H1 (cell line): ENCODE measurements at regions not wholly inside any gene's neighbourhood (a gene's known extent, or its start where the extent isn't known, plus 50 kb on each side); places are given as distances from the start of the nearest gene placed in this dataset.

Experiments
- CTCF ChIA-PET: fragments of 300-600 bp; sonication (Branson Sonifier 250); formaldehyde crosslinking; loops from one replicate; lab custom pipeline; 2021; ENCODE audit not compliant: partially characterized antibody; lab: Charles Lee
- POLR2A ChIA-PET: fragments of 300-600 bp; sonication (Branson Sonifier 250); formaldehyde crosslinking; loops from one replicate; lab custom pipeline; 2021; ENCODE audit warnings: inconsistent platforms; ENCODE audit not compliant: partially characterized antibody; lab: Charles Lee
- DNase-seq, 2 experiments: peaks; one replicate each; pipeline versions ENCODE4 v3.0.0 to v3.0.0-alpha.2; 2010 to 2022; ENCODE audit warnings: low spot score in 2 of 2, low read depth in 1 of 2, mixed read lengths in 1 of 2
- FAIRE-seq: peaks from 2 replicates; lab custom pipeline; 2011; peaks lifted over from hg19 to GRCh38; lab: Jason Lieb, UNC
- H2AFZ ChIP-seq: 2 replicates; pipeline ENCODE4 v1.8.1; 2012; ENCODE audit warnings: low read length, inconsistent platforms
- H2AK5ac ChIP-seq: 2 replicates; pipeline ENCODE4 v1.6.1; 2013; ENCODE audit warnings: low read depth, low read length
- H2BK120ac ChIP-seq: replicated peaks from 2 replicates; pipeline ENCODE3; 2013; ENCODE audit warnings: low read depth, low read length, inconsistent platforms
- H2BK12ac ChIP-seq: 2 replicates; pipeline ENCODE4 v1.6.1; 2013; ENCODE audit warnings: low read depth, low read length
- H2BK15ac ChIP-seq: 2 replicates; pipeline ENCODE4 v1.6.1; 2013; ENCODE audit warnings: low read length
- H2BK20ac ChIP-seq: 2 replicates; pipeline ENCODE4 v1.6.1; 2013; ENCODE audit warnings: low read length
- H2BK5ac ChIP-seq: 2 replicates; pipeline ENCODE4 v1.6.1; 2013; ENCODE audit warnings: low read depth, low read length
- H3K14ac ChIP-seq: 2 replicates; pipeline ENCODE4 v1.6.1; 2013; ENCODE audit warnings: inconsistent platforms; ENCODE audit not compliant: insufficient read length
- H3K18ac ChIP-seq: 2 replicates; pipeline ENCODE4 v1.6.1; 2013; ENCODE audit warnings: low read length; ENCODE audit errors: extremely low read depth
- H3K23ac ChIP-seq: 2 replicates; pipeline ENCODE4 v1.6.1; 2013; ENCODE audit warnings: inconsistent platforms; ENCODE audit not compliant: insufficient read length
- H3K23me2 ChIP-seq: 2 replicates; pipeline ENCODE4 v1.6.1; 2013; ENCODE audit warnings: low read depth, low read length
- H3K27ac ChIP-seq: 2 replicates; pipeline ENCODE4 v1.6.1; 2011; ENCODE audit warnings: low read depth, low read length, inconsistent platforms
- H3K27me3 ChIP-seq, 4 experiments: replicated peaks in 1 of 4; 1 replicate in 1 of 4; 2 replicates in 3 of 4; pipeline versions ENCODE4 v1.6.1 to v1.8.1; 2011 to 2013; ENCODE audit warnings: low read length in 3 of 4, mild to moderate bottlenecking in 3 of 4, inconsistent platforms in 2 of 4, mixed read lengths in 2 of 4, moderate library complexity in 1 of 4; ENCODE audit not compliant: control insufficient read depth in 3 of 4, insufficient read depth in 3 of 4; ENCODE audit errors: extremely low read depth in 1 of 4
- H3K36me3 ChIP-seq, 4 experiments: 2 replicates each; pipeline versions ENCODE4 v1.6.1 to v1.8.1; 2011 to 2013; ENCODE audit warnings: mild to moderate bottlenecking in 4 of 4, low read length in 3 of 4, moderate library complexity in 2 of 4, control low read depth in 1 of 4, inconsistent platforms in 1 of 4; ENCODE audit not compliant: insufficient read depth in 4 of 4, control insufficient read depth in 2 of 4
- H3K4ac ChIP-seq: replicated peaks from 2 replicates; pipeline ENCODE3; 2013; ENCODE audit warnings: low read length, low read depth, mixed read lengths, inconsistent platforms; ENCODE audit not compliant: insufficient read length
- H3K4me1 ChIP-seq, 4 experiments: replicated peaks in 1 of 4; 1 replicate in 1 of 4; 2 replicates in 3 of 4; pipeline versions ENCODE4 v1.6.1 to v1.8.1; 2011 to 2013; ENCODE audit warnings: low read length in 3 of 4, inconsistent platforms in 2 of 4, mixed read lengths in 1 of 4; ENCODE audit not compliant: insufficient read depth in 4 of 4, control insufficient read depth in 3 of 4
- H3K4me2 ChIP-seq, 2 experiments: 2 replicates each; pipeline versions ENCODE4 v1.6.1 to v1.8.1; 2011 to 2013; ENCODE audit warnings: low read depth in 2 of 2, low read length in 2 of 2, control low read depth in 1 of 2, inconsistent platforms in 1 of 2, mild to moderate bottlenecking in 1 of 2; ENCODE audit not compliant: insufficient read depth in 1 of 2
- H3K4me3 ChIP-seq, 4 experiments: fragments of 200-600, 300-600 bp in 1 of 4; sonication (generic), shearing (Covaris generic), sonication (Bioruptor Twin) in 1 of 4; 2 replicates each; pipeline versions ENCODE4 v1.5.1 to v1.8.1; 2011 to 2016; ENCODE audit warnings: low read length in 4 of 4, low read depth in 3 of 4, control low read depth in 2 of 4, inconsistent platforms in 2 of 4, mild to moderate bottlenecking in 2 of 4, mixed read lengths in 1 of 4, moderate library complexity in 1 of 4; ENCODE audit not compliant: insufficient read depth in 2 of 4; ENCODE audit errors: extremely low read depth in 1 of 4
- H3K56ac ChIP-seq: replicated peaks from 2 replicates; pipeline ENCODE3; 2013; ENCODE audit warnings: low read depth, mild to moderate bottlenecking, mixed read lengths, low read length, inconsistent platforms; ENCODE audit not compliant: insufficient read length
- H3K79me1 ChIP-seq: 2 replicates; pipeline ENCODE4 v1.6.1; 2013; ENCODE audit warnings: low read depth, low read length, control low read depth
- H3K79me2 ChIP-seq, 2 experiments: 2 replicates each; pipeline versions ENCODE4 v1.6.1 to v1.8.1; 2012 to 2013; ENCODE audit warnings: low read length in 2 of 2, mild to moderate bottlenecking in 2 of 2, inconsistent platforms in 1 of 2; ENCODE audit not compliant: insufficient read depth in 2 of 2, control insufficient read depth in 1 of 2
- H3K9ac ChIP-seq, 4 experiments: replicated peaks in 1 of 4; 1 replicate in 1 of 4; 2 replicates in 3 of 4; pipeline versions ENCODE4 v1.6.1 to v1.8.1; 2011 to 2013; ENCODE audit warnings: low read depth in 3 of 4, low read length in 3 of 4, control low read depth in 2 of 4, mild to moderate bottlenecking in 2 of 4, moderate library complexity in 2 of 4, inconsistent platforms in 1 of 4; ENCODE audit errors: extremely low read depth in 1 of 4
- H3K9me3 ChIP-seq, 2 experiments: 2 replicates each; pipeline versions ENCODE4 v1.6.1 to v1.8.1; 2012 to 2013; ENCODE audit warnings: mild to moderate bottlenecking in 2 of 2, moderate library complexity in 2 of 2, control low read depth in 1 of 2, inconsistent platforms in 1 of 2, low read depth in 1 of 2, low read length in 1 of 2, mixed read lengths in 1 of 2; ENCODE audit not compliant: insufficient read depth in 2 of 2
- H4K20me1 ChIP-seq, 2 experiments: replicated peaks in 1 of 2; 2 replicates each; pipeline versions ENCODE3 to v1.8.1; 2011 to 2013; ENCODE audit warnings: inconsistent platforms in 2 of 2, low read length in 2 of 2, mild to moderate bottlenecking in 1 of 2; ENCODE audit not compliant: insufficient read depth in 2 of 2, control insufficient read depth in 1 of 2
- H4K5ac ChIP-seq: 2 replicates; pipeline ENCODE4 v1.6.1; 2013; ENCODE audit warnings: low read length, low read depth, mixed read lengths, inconsistent platforms; ENCODE audit not compliant: insufficient read length
- H4K8ac ChIP-seq: 2 replicates; pipeline ENCODE4 v1.8.0; 2013; ENCODE audit warnings: mild to moderate bottlenecking, moderate library complexity, low read length, inconsistent platforms; ENCODE audit not compliant: insufficient read depth; ENCODE audit errors: extremely low read depth
- H4K91ac ChIP-seq: replicated peaks from 2 replicates; pipeline ENCODE3; 2013; ENCODE audit warnings: low read length, mixed read lengths, inconsistent platforms; ENCODE audit not compliant: insufficient read length
- ASH2L ChIP-seq: fragments of 200-600, 300-600 bp; sonication (generic); IDR thresholded peaks from one replicate; pipeline ENCODE4 v1.7.1; 2017; ENCODE audit warnings: low read length
- BRCA1 ChIP-seq: IDR thresholded peaks from 2 replicates; pipeline ENCODE4 v1.6.1; 2012; ENCODE audit warnings: low read depth, low read length, improper control_type of control experiment
- CREB1 ChIP-seq: IDR thresholded peaks from 2 replicates; pipeline ENCODE4 v1.6.1; 2012; ENCODE audit warnings: inconsistent platforms
- MAFK ChIP-seq: IDR thresholded peaks from 2 replicates; pipeline ENCODE4 v1.6.1; 2012; ENCODE audit warnings: low read depth, mild to moderate bottlenecking, improper control_type of control experiment, low read length
- PHF8 ChIP-seq: fragments of 200-600 bp; sonication (generic); conservative IDR thresholded peaks from 2 replicates; pipeline ENCODE4 v1.7.1; 2012; ENCODE audit warnings: low read depth, mild to moderate bottlenecking, inconsistent platforms, low read length, moderate library complexity
- POLR2A ChIP-seq, 2 experiments: IDR thresholded peaks; 1 replicate in 1 of 2; 2 replicates in 1 of 2; pipeline ENCODE4 v1.6.1; 2011; ENCODE audit warnings: low read depth in 2 of 2, low read length in 2 of 2, mild to moderate bottlenecking in 2 of 2; ENCODE audit errors: control extremely low read depth in 1 of 2
- SAP30 ChIP-seq: fragments of 300-600 bp; sonication (generic); IDR thresholded peaks from 2 replicates; pipeline ENCODE4 v1.7.1; 2012; ENCODE audit warnings: low read length, moderate library complexity, mild to moderate bottlenecking, inconsistent platforms; ENCODE audit not compliant: insufficient read depth, insufficient replicate concordance
- SIX5 ChIP-seq: IDR thresholded peaks from 2 replicates; pipeline ENCODE4 v1.6.1; 2011; ENCODE audit warnings: mild to moderate bottlenecking, low read depth, low read length
- SP4 ChIP-seq: IDR thresholded peaks from 2 replicates; pipeline ENCODE4 v1.6.1; 2012; ENCODE audit warnings: low read length, inconsistent platforms
- TAF7 ChIP-seq: optimal IDR thresholded peaks from 2 replicates; pipeline ENCODE3; 2011; ENCODE audit warnings: low read depth, mild to moderate bottlenecking, inconsistent platforms, low read length, moderate library complexity, borderline replicate concordance
- TCF12 ChIP-seq: IDR thresholded peaks from 2 replicates; pipeline ENCODE4 v1.6.1; 2011; ENCODE audit warnings: low read depth, mild to moderate bottlenecking, low read length
- ZNF274 ChIP-seq: IDR thresholded peaks from 2 replicates; pipeline ENCODE4 v1.7.0; 2012; ENCODE audit warnings: low read length, borderline replicate concordance; ENCODE audit errors: extremely low read depth
- WGBS, 2 experiments: shearing (Covaris generic) in 1 of 2; methylation state at CpG; one replicate each; pipeline versions ENCODE4 v1.1.6 to v1.1.7; 2013 to 2015; ENCODE audit warnings: low lambda C conversion rate in 2 of 2, mixed read lengths in 2 of 2, inconsistent platforms in 1 of 2, low coverage in 1 of 2, missing lambda C conversion rate in 1 of 2; ENCODE audit not compliant: insufficient replicate concordance in 2 of 2, insufficient coverage in 1 of 2, insufficient read length in 1 of 2; ENCODE audit errors: extremely low coverage in 1 of 2, missing lambda C conversion rate in 1 of 2; 5-methylcytosine and 5-hydroxymethylcytosine counted together

- Histone ChIP-seq H3K56ac (no peak overlapping the region), H3K4ac (no peak overlapping the region), H3K9me3 (no peaks in the 10 kb centered on the region), H3K79me2 (no peaks in the 10 kb centered on the region), H2AFZ (no peak overlapping the region), H3K9ac (no peak overlapping the region), H3K14ac (no peak overlapping the region), H3K4me3 (no peak overlapping the region), H3K4me1 (no peaks in the 10 kb centered on the region), H4K8ac (no peak overlapping the region), H3K4me2 (no peak overlapping the region), H3K36me3 (no peaks in the 10 kb centered on the region), H3K27ac (no peak overlapping the region), H3K79me1 (no peaks in the 10 kb centered on the region), H2AK5ac (no peak overlapping the region), H3K27me3 (no peaks in the 10 kb centered on the region), H3K23me2 (no peaks in the 10 kb centered on the region), H3K18ac (no peak overlapping the region), H2BK120ac (no peak overlapping the region), H2BK15ac (no peak overlapping the region), H2BK20ac (no peak overlapping the region), H4K91ac (no peak overlapping the region), H4K5ac (no peak overlapping the region), H3K23ac (no peak overlapping the region), H4K20me1 (no peaks in the 10 kb centered on the region), H2BK12ac (no peak overlapping the region), H2BK5ac (no peak overlapping the region)
- FAIRE-seq (no peak), DNase-seq (no peak)
- ChIA-PET CTCF (interaction anchor here (0.6 to 1.1 kb wide), 3 partner anchors 329 to 832 kb away, joined by 3 read pairs; no protein-coding TSS in a partner anchor), POLR2A (no interaction called here)
- WGBS, 2 experiments = 94% methylated on average over 3 of the region's 3 CpGs; no CpG with 5 or more reads in 1 of the 2 experiments
- TF ChIP-seq SP4 (no peak), PHF8 (no peak), BRCA1 (no peak), TCF12 (no peak), TAF7 (no peak), CREB1 (no peak), SIX5 (no peak), POLR2A (IDR thresholded peaks at IDR 0.05; ENCODE audit: control extremely low read depth in 1 of 2, low read depth in 2 of 2, low read length in 2 of 2) (no peak), ASH2L (no peak), SAP30 (no peak), ZNF274 (no peak), MAFK (no peak)
These were observed 329.4 kb downstream of the PDGFC start for GRCh38 chr4:156642161-156642560.
